ENCODE measurements at regions not wholly inside any gene's neighbourhood (a gene's known extent, or its start where the extent isn't known, plus 50 kb on each side); places are given as distances from the start of the nearest gene placed in this dataset.

- in situ Hi-C loops (cut with MboI) = no loop called here
- 0% methylated on average over 6 of the region's 7 CpGs for WGBS (ENCODE audit: insufficient coverage, low coverage, missing lambda C conversion rate)
These were observed 83.4 kb downstream of the C13orf42 start for GRCh38 chr13:51027644-51028043.

GRCh38 chr13:51026016-51026415, 85.1 kb downstream of the C13orf42 start:
- Histone ChIP-seq H2AFZ (ENCODE audit: low read depth, low read length) (no peak overlapping the region), H3K9ac (ENCODE audit: insufficient read depth in 1 of 2, low read depth in 2 of 2, low read length in 2 of 2) (no peak overlapping the region), H3K27ac (ENCODE audit: extremely low read depth, low read depth, low read length) (no peak overlapping the region), H3K4me1 (replicated peaks in 1 of 2; ENCODE audit: control insufficient read depth in 2 of 2, insufficient read depth in 2 of 2, low read length in 2 of 2) (no peaks in the 10 kb centered on the region), H3K36me3 (ENCODE audit: control insufficient read depth, insufficient read depth, low read length) (no peaks in the 10 kb centered on the region), H3K4me2 (ENCODE audit: insufficient read depth, low read length) (no peak overlapping the region), H4K20me1 (replicated peaks; ENCODE audit: control insufficient read depth, insufficient read depth, low read length) (no peaks in the 10 kb centered on the region), H3K27me3 (ENCODE audit: control insufficient read depth in 2 of 2, insufficient read depth in 2 of 2, low read length in 2 of 2) (peaks cover 2 to 8% of the 10 kb centered on the region in 2 experiments; a peak in 2 of 5 replicates), H3K9me3 (replicated peaks; ENCODE audit: control insufficient read depth, insufficient read depth, low read depth, low read length) (no peaks in the 10 kb centered on the region), H3K79me2 (ENCODE audit: control insufficient read depth, insufficient read depth, low read length) (no peaks in the 10 kb centered on the region), H3K9me1 (ENCODE audit: control insufficient read depth, insufficient read depth, low read length) (no peaks in the 10 kb centered on the region), H3K4me3 (no peak overlapping the region)
- BruUV-seq (replicated peaks) = no TSS peak
- ATAC-seq = no peak
- FAIRE-seq = no peak
- POLR2A ChIA-PET = interaction anchor here (0.7 to 0.9 kb wide), 2 partner anchors 10 to 43 kb away, joined by 3 read pairs; no protein-coding TSS in a partner anchor
- no peak for DNase-seq (ENCODE audit: extremely low read depth in 1 of 4, low spot score in 3 of 4)
- intact Hi-C loops (cut with micrococcal nuclease) (no loop called here), in situ Hi-C loops (cut with MboI) (no loop called here)
- CTCF ChIA-PET (ENCODE audit: low intra/inter-chr PET ratio) = no interaction called here
- 0% methylated on average over 6 of the region's 8 CpGs for WGBS (ENCODE audit: insufficient coverage, low coverage, missing lambda C conversion rate)
- TF ChIP-seq ZNF197 (CRISPR knock-in tag; IDR thresholded peaks at IDR 0.05; ENCODE audit: low read depth) = no peak
- no peak for TF ChIP-seq GABPB2 (CRISPR knock-in tag; conservative IDR thresholded peaks at IDR 0.05)
- no peak for TF ChIP-seq BDP1 (IDR thresholded peaks at IDR 0.05; ENCODE audit: insufficient read depth, insufficient read length)
- no peak for TF ChIP-seq EP400 (IDR thresholded peaks at IDR 0.05)
- no peak for TF ChIP-seq GATAD2A (IDR thresholded peaks at IDR 0.05)
- no peak for TF ChIP-seq ZNF407 (IDR thresholded peaks at IDR 0.05; ENCODE audit: low read depth)

More at GRCh38 chr13:51027644-51028043, 83.4 kb downstream of the C13orf42 start:
- no peak for ATAC-seq
- Histone ChIP-seq H3K9ac (ENCODE audit: insufficient read depth in 1 of 2, low read depth in 2 of 2, low read length in 2 of 2) (no peak overlapping the region), H3K27me3 (ENCODE audit: control insufficient read depth in 2 of 2, insufficient read depth in 2 of 2, low read length in 2 of 2) (peaks cover 2 to 8% of the 10 kb centered on the region in 2 experiments; a peak in 2 of 5 replicates), H3K9me3 (replicated peaks; ENCODE audit: control insufficient read depth, insufficient read depth, low read depth, low read length) (no peaks in the 10 kb centered on the region), H3K9me1 (ENCODE audit: control insufficient read depth, insufficient read depth, low read length) (no peaks in the 10 kb centered on the region), H3K4me2 (ENCODE audit: insufficient read depth, low read length) (no peak overlapping the region), H3K36me3 (ENCODE audit: control insufficient read depth, insufficient read depth, low read length) (no peaks in the 10 kb centered on the region), H3K79me2 (ENCODE audit: control insufficient read depth, insufficient read depth, low read length) (no peaks in the 10 kb centered on the region), H3K4me3 (no peak overlapping the region), H3K4me1 (replicated peaks in 1 of 2; ENCODE audit: control insufficient read depth in 2 of 2, insufficient read depth in 2 of 2, low read length in 2 of 2) (no peaks in the 10 kb centered on the region), H3K27ac (ENCODE audit: extremely low read depth, low read depth, low read length) (no peak overlapping the region), H4K20me1 (replicated peaks; ENCODE audit: control insufficient read depth, insufficient read depth, low read length) (no peaks in the 10 kb centered on the region), H2AFZ (ENCODE audit: low read depth, low read length) (no peak overlapping the region)
- DNase-seq (ENCODE audit: extremely low read depth in 1 of 4, low spot score in 3 of 4) = no peak
- intact Hi-C loops (cut with micrococcal nuclease) = no loop called here
- TF ChIP-seq KDM4B (IDR thresholded peaks at IDR 0.05; ENCODE audit: borderline replicate concordance in 2 of 2, low read depth in 1 of 2) = no peak
- no peak for TF ChIP-seq TFAM (CRISPR knock-in tag; conservative IDR thresholded peaks at IDR 0.05)
- no peak for TF ChIP-seq ZNF253 (CRISPR knock-in tag; conservative IDR thresholded peaks at IDR 0.05)
- TF ChIP-seq SIN3A (IDR thresholded peaks at IDR 0.05; ENCODE audit: borderline replicate concordance in 2 of 2, control insufficient read depth in 1 of 2, low read depth in 2 of 2, low read length in 2 of 2) = no peak
- TF ChIP-seq TBP (optimal IDR thresholded peaks at IDR 0.05; ENCODE audit: low read depth, low read length) = peak; percentile 26
- no peak for TF ChIP-seq FOXA1 (IDR thresholded peaks at IDR 0.05; ENCODE audit: borderline replicate concordance)
- FAIRE-seq = no peak
- CTCF ChIA-PET (ENCODE audit: low intra/inter-chr PET ratio) = no interaction called here
- POLR2A ChIA-PET = no interaction called here
- BruUV-seq (replicated peaks) = no TSS peak
